ENCODE measurements at regions not wholly inside any gene's neighbourhood (a gene's known extent, or its start where the extent isn't known, plus 50 kb on each side); places are given as distances from the start of the nearest gene placed in this dataset.

DNA sequence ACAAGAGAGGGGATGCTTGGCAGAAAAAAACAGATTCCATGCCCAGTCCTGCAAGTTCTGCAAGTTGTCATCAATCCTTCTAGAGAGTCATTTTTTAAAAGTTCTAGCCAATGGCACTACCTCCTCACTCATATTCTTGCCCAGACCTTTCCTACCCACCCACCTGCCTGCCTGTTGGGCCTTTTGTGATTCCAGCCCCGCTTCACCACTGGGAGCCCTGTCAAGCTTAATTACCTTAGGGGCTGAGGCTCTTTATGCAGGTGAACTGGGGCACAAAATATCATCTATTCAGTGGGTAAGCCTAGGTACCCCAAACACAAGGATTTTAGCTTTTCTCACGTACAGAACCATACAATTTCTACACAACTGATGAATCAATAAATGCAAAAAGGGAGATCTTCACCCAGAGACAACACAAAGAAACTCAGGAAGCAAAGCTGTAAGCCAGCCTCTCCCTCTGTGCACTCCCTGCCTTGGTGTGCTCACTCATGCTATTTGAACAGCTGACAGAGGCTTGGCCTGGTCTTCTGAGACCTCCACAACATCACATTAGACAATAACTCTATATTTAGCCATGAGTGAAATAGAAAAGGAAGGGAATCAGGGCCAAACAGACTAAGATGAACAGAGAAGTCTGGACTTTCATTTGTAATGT lies 222.6 kb downstream of the HTR7 start:
- peak; percentile 15 for DNase-seq

- no peak for DNase-seq
These were observed 217.1 kb downstream of the HTR7 start for GRCh38 chr10:90640756-90641155.

DNA sequence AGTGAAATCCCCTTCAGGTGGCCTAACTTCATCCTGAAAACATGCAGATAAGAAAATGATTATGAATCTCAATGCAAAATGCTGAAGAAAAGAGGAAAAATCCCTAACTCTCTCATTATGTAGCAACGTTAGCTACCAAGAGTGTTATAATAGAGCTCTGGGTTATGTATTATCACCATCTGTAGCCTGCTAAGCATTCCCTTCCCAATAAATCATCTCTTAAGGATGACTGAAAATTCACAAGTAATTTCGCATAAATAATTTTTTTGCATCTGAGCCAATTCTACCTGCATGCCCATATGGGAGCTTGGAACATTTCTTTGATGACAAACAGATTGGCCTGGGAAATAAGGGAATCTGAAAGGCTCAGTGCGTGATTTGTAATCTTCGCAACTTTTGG lies 216.1 kb downstream of the HTR7 start:
- no peak for DNase-seq

GRCh38 chr10:90642136-90642535 lies 215.7 kb downstream of the HTR7 start:
- DNase-seq = no peak

DNA sequence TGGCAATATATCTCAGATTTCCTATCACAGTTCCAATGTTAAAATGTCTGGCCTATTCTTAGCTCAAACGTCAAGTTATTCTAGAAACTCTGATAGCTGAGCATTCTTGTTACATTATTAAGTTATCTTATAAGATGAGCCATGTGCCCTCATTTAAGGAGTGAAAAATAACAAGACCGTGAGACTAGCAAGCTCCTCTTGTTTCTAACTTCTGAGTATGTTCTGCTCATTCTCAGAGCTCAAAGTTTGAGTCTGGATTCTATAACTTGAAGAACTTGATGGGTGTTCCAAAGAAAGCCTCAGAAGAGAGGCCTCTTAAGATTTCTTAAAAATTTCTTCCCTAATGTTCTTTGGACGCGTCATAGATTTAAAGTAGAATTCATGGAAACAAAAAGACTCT lies 215.2 kb downstream of the HTR7 start:
- no peak for DNase-seq

- no peak for DNase-seq
These were observed 213.7 kb downstream of the HTR7 start for GRCh38 chr10:90644165-90644564.

DNA sequence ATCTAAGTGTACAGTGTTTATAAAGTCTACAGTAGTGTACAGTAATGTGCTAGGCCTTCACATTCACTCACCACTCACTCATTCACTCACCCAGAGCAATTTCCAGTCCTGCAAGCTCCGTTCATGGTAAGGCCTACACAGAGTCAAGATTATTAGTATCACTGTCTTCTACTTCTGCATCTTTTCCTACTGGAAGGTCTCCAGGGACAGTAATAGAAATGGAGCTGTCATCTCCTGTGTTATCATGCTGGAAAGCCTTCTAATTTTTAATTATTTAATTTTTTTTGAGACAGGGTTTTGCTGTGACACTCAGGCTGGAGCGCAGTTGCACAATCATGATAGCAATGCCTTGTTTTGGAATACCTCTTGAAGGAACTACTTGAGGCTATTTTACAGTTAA lies 207.0 kb downstream of the HTR7 start:
- DNase-seq = no peak

- no peak for DNase-seq
These were observed 205.3 kb downstream of the HTR7 start for GRCh38 chr10:90652519-90652918.

DNA sequence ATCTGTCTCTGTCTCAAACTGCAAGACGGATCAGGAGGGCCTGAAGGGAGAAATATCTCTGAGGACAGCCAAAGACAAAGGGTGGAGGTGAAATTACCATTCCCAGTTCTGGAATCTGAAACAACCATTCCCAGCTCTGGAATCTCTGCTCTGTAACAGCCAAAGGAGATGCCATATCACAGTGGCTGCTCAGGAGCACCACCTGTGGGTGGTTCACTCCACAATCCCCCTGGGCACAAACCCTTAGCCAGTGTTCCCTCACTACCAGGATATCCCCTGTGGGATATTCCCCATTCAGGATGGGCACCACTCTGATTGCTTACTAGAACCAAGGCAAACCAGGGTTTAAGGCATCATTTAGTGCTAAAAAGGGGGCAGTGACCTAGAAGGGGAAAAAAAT lies 199.0 kb downstream of the HTR7 start:
- no peak for DNase-seq

DNA sequence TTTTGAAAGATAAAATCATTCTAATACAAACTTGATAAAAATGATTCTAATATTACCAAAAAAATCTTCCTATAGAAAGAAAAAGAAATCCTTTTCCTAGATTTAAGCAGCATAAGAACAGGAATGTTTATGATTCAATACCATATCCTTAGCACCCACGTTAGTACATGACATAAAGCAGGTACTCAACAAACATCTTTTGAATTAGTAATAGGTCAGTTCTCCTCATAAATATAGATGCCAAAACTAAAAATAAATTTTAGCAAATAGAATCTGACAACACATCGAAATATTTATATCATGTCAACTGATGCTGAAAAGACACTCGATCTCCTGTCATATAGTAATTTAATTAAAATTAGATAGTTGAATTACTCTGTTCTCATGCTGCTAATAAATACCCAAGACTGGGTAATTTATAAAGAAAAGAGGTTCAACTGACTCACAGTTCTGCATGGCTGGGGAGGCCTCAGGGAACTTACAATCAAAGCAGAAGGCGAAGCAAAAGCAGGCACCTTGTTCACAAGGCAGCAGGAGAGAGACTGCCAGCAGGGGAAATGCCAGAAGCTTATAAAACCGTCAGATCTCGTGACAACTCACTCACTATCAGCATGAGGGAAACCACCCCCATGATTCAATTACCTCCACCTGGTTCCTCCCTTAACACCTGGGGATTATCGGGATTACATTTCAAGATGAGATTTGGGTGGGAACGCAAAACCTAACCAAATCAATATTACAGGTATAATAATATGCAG lies 191.8 kb downstream of the HTR7 start:
- no peak for DNase-seq

DNA sequence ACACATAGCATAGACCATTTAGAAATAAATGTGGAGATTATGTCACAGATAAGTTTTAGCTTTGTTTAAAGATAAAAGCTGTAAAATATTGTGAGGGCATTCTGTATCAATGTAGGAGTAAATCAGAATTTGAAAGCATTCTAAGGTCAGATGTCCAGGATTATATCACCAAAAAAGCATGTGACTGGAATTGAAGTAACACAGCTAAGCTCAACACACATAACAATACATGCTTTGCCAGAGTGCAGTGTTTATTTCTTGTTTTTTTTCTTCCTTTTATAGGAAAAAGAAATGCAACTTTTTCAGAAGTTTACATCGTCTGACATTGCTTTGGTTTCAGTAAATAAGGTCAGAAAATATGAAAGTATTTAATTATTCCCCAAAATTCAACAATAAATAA lies 183.4 kb downstream of the HTR7 start:
- no peak for DNase-seq

DNA sequence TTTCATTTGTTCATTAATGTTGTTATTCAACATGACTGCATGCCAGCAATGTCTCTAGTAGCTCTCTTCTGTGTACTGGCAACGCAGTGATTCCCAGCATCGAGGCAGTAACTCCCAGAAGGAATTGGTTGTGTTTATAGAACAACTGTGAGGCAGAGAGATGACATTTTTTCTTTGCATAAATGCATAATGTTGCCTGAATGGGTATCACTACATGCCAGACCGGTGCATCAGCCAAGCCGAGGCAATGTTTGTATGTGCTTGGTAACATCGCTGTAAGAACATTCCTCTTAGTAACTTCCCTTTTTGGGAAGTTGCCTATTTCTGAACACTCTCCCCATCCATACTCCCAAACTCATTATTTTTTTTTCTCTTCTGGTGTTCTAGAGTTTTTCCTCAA lies 182.9 kb downstream of the HTR7 start:
- no peak for DNase-seq

DNA sequence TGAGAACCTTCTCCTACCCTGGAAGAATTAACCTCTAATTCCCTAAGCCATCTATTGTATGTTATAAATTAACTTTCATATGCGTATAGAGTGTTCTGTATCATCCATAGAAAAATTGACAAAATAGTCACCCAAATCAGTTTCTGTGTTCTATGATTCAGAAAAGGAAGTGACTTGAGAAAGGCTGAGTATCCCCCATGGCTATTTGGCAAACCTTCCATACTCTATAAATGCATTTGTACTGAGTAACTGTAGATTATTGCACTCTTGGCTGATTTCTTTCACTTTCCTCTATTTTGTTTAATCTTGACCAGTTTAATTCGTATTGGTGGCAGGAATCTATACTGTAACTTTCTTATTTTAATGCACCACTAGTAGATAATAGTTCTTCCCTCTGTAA lies 182.2 kb downstream of the HTR7 start:
- no peak for DNase-seq

Data from NCI-H1092 (cell line).